GM19397 (cell line): ENCODE measurements at regions not wholly inside any gene's neighbourhood (a gene's known extent, or its start where the extent isn't known, plus 50 kb on each side); places are given as distances from the start of the nearest gene placed in this dataset.
A peak's percentile ranks its signal among the peaks of the same experiment; 100 is the strongest.

Experiments
- ATAC-seq: cut with Tn5 transposase; IDR thresholded peaks from one replicate; pipeline ENCODE4 v1.9.1; 2021; ENCODE audit warnings: mild to moderate bottlenecking, moderate library complexity; ENCODE audit not compliant: unreplicated experiment

GRCh38 chr19:32222556-32222955 is 122.9 kb upstream of the ZNF507 start:
- no peak for ATAC-seq

GRCh38 chr19:32223106-32223505 is 122.3 kb upstream of the ZNF507 start:
- no peak for ATAC-seq

GRCh38 chr19:32223595-32224370 is 121.6 kb upstream of the ZNF507 start:
- ATAC-seq, result peak; percentile 10

GRCh38 chr19:32224371-32225244 is 120.8 kb upstream of the ZNF507 start:
- ATAC-seq, result peak; percentile 91

- no peak for ATAC-seq
Measured at GRCh38 chr19:32227561-32228165, 117.7 kb upstream of the ZNF507 start.

GRCh38 chr19:32230441-32230840 is 115.0 kb upstream of the ZNF507 start:
- no peak for ATAC-seq

GRCh38 chr19:32231020-32231419 is 114.4 kb upstream of the ZNF507 start:
- ATAC-seq, result no peak

GRCh38 chr19:32231691-32232090 is 113.7 kb upstream of the ZNF507 start:
- no peak for ATAC-seq

GRCh38 chr19:32232449-32232848 is 113.0 kb upstream of the ZNF507 start:
- ATAC-seq, result no peak

GRCh38 chr19:32233091-32233490 is 112.3 kb upstream of the ZNF507 start:
- no peak for ATAC-seq

- no peak for ATAC-seq
Measured at GRCh38 chr19:32233885-32234284, 111.5 kb upstream of the ZNF507 start.

- ATAC-seq, result no peak
Measured at GRCh38 chr19:32234663-32235217, 110.7 kb upstream of the ZNF507 start.

- ATAC-seq, result peak; percentile 72
Measured at GRCh38 chr19:32238076-32238475, 107.3 kb upstream of the ZNF507 start.

- ATAC-seq, result no peak
Measured at GRCh38 chr19:32240316-32240715, 105.1 kb upstream of the ZNF507 start.

GRCh38 chr19:32241306-32241705 is 104.1 kb upstream of the ZNF507 start:
- no peak for ATAC-seq

GRCh38 chr19:32241932-32242710 is 103.3 kb upstream of the ZNF507 start:
- no peak for ATAC-seq

GRCh38 chr19:32246006-32246405 is 99.4 kb upstream of the ZNF507 start:
- no peak for ATAC-seq

GRCh38 chr19:32251634-32252332 is 93.6 kb upstream of the ZNF507 start:
- ATAC-seq, result no peak

- no peak for ATAC-seq
Measured at GRCh38 chr19:32252333-32252669, 93.1 kb upstream of the ZNF507 start.
